Brain microvascular endothelial cell (primary cell): ENCODE measurements at regions not wholly inside any gene's neighbourhood (a gene's known extent, or its start where the extent isn't known, plus 50 kb on each side); places are given as distances from the start of the nearest gene placed in this dataset.
"Not testable (repeated sequence)": the region's sequence is repeated elsewhere in the genome, so short reads cannot be mapped to it uniquely, and the experiment has no call there.

Source experiments
- DNase-seq: peaks from one replicate; pipeline ENCODE4 v3.0.0-alpha.2; 2020
- H3K27ac ChIP-seq: fragments of 250-450 bp; sonication (Bioruptor Pico); 2 replicates; pipeline ENCODE4 v1.5.1; 2020; ENCODE audit warnings: mild to moderate bottlenecking, moderate library complexity
- H3K27me3 ChIP-seq: fragments of 250-450 bp; sonication (Bioruptor Pico); replicated peaks from 2 replicates; pipeline ENCODE4 v1.5.1; 2020; ENCODE audit warnings: mild to moderate bottlenecking
- H3K36me3 ChIP-seq: fragments of 250-450 bp; sonication (Bioruptor Pico); replicated peaks from 2 replicates; pipeline ENCODE4 v1.5.1; 2020; ENCODE audit warnings: mild to moderate bottlenecking
- H3K4me3 ChIP-seq: 2 replicates; pipeline ENCODE4 v1.5.1; 2011; ENCODE audit warnings: low read depth, mild to moderate bottlenecking, control low read depth, low read length, moderate library complexity
- CTCF ChIP-seq: IDR thresholded peaks from 2 replicates; pipeline ENCODE4 v1.5.1; 2011; ENCODE audit warnings: low read depth, mild to moderate bottlenecking, moderate library complexity, low read length, control low read depth, inconsistent platforms; ENCODE audit errors: missing control alignments
- in situ Hi-C: cut with HindIII; loops from 2 replicates; pipeline ENCODE4 v1.10.0; 2017; ENCODE audit warnings: low sequenced_read_pairs, low pct_ligation_motif_present

- Histone ChIP-seq H3K27me3 (no peaks in the 10 kb centered on the region), H3K36me3 (no peaks in the 10 kb centered on the region), H3K4me3 (no peak overlapping the region), H3K27ac (no peak overlapping the region)
- in situ Hi-C loops: no loop called here
- DNase-seq: no peak
- no peak for TF ChIP-seq CTCF
Observed at GRCh38 chr4:79547851-79548250, 139.8 kb upstream of the GK2 start.

- H3K27ac ChIP-seq, H3K4me3 ChIP-seq, DNase-seq, in situ Hi-C loops, H3K27me3 ChIP-seq, H3K36me3 ChIP-seq: not testable (repeated sequence)
Observed at GRCh38 chr4:79545292-79545691, 137.3 kb upstream of the GK2 start.

GRCh38 chr4:79540143-79540542 lies 132.1 kb upstream of the GK2 start:
- Histone ChIP-seq H3K36me3 (no peaks in the 10 kb centered on the region), H3K27ac (no peak overlapping the region)
- in situ Hi-C loops: no loop called here

GRCh38 chr4:79535516-79535915 lies 127.5 kb upstream of the GK2 start:
- no peak for TF ChIP-seq CTCF
- in situ Hi-C loops: no loop called here
- no peak overlapping the region for H3K27ac ChIP-seq
- no peaks in the 10 kb centered on the region for H3K27me3 ChIP-seq
- no peak for DNase-seq
- H3K36me3 ChIP-seq: no peaks in the 10 kb centered on the region
- no peak overlapping the region for H3K4me3 ChIP-seq

More at GRCh38 chr4:79540143-79540542, 132.1 kb upstream of the GK2 start:
- DNase-seq: no peak
- Histone ChIP-seq H3K4me3 (no peak overlapping the region), H3K27me3 (no peaks in the 10 kb centered on the region)
- TF ChIP-seq CTCF: no peak

GRCh38 chr4:79528241-79528706 lies 120.2 kb upstream of the GK2 start:
- TF ChIP-seq CTCF: no peak
- Histone ChIP-seq H3K36me3 (no peaks in the 10 kb centered on the region), H3K4me3 (no peak overlapping the region), H3K27ac (no peak overlapping the region), H3K27me3 (no peaks in the 10 kb centered on the region)
- no peak for DNase-seq
- in situ Hi-C loops: no loop called here

- no peak for TF ChIP-seq CTCF
- Histone ChIP-seq H3K36me3 (no peaks in the 10 kb centered on the region), H3K27ac (no peak overlapping the region), H3K27me3 (no peaks in the 10 kb centered on the region), H3K4me3 (no peak overlapping the region)
- no peak for DNase-seq
- in situ Hi-C loops: no loop called here
Observed at GRCh38 chr4:79526641-79527565, 118.9 kb upstream of the GK2 start.
